Body of pancreas (tissue), 4 donors: ENCODE measurements at regions not wholly inside any gene's neighbourhood (a gene's known extent, or its start where the extent isn't known, plus 50 kb on each side); places are given as distances from the start of the nearest gene placed in this dataset.

Experiments
- CTCF ChIP-seq, 7 experiments: fragments of 450-650 bp in 4 of 7; fragments of 200-600 bp in 3 of 7; sonication (generic) in 3 of 7; IDR thresholded peaks; one replicate each; pipeline ENCODE4 v1.5.1; 2016 to 2019; ENCODE audit warnings: antibody characterized with exemption in 7 of 7
- POLR2A ChIP-seq, 3 donors: fragments of 450-650 bp; IDR thresholded peaks; one replicate each; pipeline ENCODE4 v1.6.1; 2016; ENCODE audit warnings: antibody characterized with exemption in 3 of 3, mild to moderate bottlenecking in 2 of 3

GRCh38 chr6:40762981-40763380 is 175.8 kb upstream of the LRFN2 start:
- TF ChIP-seq CTCF (IDR thresholded peaks at IDR 0.05) (no peak), POLR2A (IDR thresholded peaks at IDR 0.05) (no peak)
